GM20000 (cell line): ENCODE measurements at regions not wholly inside any gene's neighbourhood (a gene's known extent, or its start where the extent isn't known, plus 50 kb on each side); places are given as distances from the start of the nearest gene placed in this dataset.
"Not testable (repeated sequence)": the region's sequence is repeated elsewhere in the genome, so short reads cannot be mapped to it uniquely, and the experiment has no call there.

ENCODE experiments used
- DNase-seq: peaks from one replicate; pipeline ENCODE4 v3.0.0; 2012; ENCODE audit warnings: low spot score
- CTCF ChIP-seq: IDR thresholded peaks from 2 replicates; pipeline ENCODE4 v1.5.1; 2012; ENCODE audit warnings: mild to moderate bottlenecking, control low read depth; ENCODE audit errors: extremely low read depth, missing control alignments

GRCh38 chr1:8155528-8156186, 129.5 kb upstream of the ERRFI1 start:
- no peak for DNase-seq
- no peak for TF ChIP-seq CTCF

GRCh38 chr1:8154621-8155052, 128.5 kb upstream of the ERRFI1 start:
- no peak for TF ChIP-seq CTCF
- DNase-seq: no peak

GRCh38 chr1:8153961-8154360, 127.9 kb upstream of the ERRFI1 start:
- no peak for DNase-seq
- TF ChIP-seq CTCF: no peak

- no peak for TF ChIP-seq CTCF
- no peak for DNase-seq
These were observed 126.9 kb upstream of the ERRFI1 start for GRCh38 chr1:8152731-8153702.

GRCh38 chr1:8151647-8152046, 125.5 kb upstream of the ERRFI1 start:
- no peak for TF ChIP-seq CTCF
- DNase-seq: no peak

- DNase-seq: not testable (repeated sequence)
These were observed 123.6 kb upstream of the ERRFI1 start for GRCh38 chr1:8149756-8150155.

- DNase-seq: no peak
- no peak for TF ChIP-seq CTCF
These were observed 121.8 kb upstream of the ERRFI1 start for GRCh38 chr1:8147956-8148355.
